ENCODE measurements at regions not wholly inside any gene's neighbourhood (a gene's known extent, or its start where the extent isn't known, plus 50 kb on each side); places are given as distances from the start of the nearest gene placed in this dataset.

DNA sequence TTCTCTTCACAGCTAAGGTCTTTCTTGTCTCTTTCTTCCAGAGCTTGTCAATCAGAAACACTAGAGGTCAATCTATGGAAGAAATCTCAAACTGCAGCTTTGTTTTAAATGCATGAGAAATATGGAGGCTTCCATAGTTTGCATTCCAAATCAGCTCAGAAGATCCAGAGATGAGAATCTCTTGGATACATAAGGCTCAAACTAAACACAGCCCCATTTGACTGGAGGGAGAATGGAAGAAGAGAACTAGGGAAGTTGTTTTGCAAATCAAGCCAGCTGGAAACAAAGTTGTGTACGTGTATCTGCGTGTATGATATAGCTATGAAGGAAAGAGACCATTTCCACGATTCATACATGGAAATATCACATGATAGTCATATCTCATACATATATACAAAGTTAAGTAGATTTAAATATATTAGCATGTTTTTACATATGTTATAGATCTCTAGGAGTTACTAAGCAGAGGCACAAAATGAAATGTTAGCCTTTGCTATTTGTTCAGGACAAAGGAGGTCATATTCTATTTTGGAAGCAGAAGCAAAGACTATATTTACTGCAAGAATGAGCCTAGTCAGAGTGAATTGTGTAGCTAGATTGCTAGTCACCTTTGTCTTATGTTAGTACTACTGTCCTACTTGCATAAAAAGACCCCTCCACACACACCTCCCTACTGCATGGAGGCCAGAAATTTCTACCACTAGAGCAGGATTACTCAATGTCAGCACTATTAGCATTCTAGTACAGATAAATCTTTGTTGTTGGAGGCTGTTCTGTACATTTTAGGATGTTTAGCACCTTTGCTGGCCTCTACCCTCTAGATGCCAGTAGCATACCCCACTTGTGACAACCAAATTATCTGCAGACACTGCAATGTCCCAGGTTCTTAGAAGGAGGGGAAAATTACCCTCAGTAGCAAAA, 303.5 kb upstream of the CHAC2 start:
- Mint-ChIP-seq H3K36me3 (no peaks in the 10 kb centered on the region), H3K27me3 (no peaks in the 10 kb centered on the region), H3K4me1 (no peaks in the 10 kb centered on the region), H3K4me3 (no peak overlapping the region), H3K9me3 (ENCODE audit: low read depth) (no peaks in the 10 kb centered on the region), H3K27ac (no peak overlapping the region)
- ATAC-seq (no peak), DNase-seq (no peak)
- CTCF ChIA-PET = no interaction called here

DNA sequence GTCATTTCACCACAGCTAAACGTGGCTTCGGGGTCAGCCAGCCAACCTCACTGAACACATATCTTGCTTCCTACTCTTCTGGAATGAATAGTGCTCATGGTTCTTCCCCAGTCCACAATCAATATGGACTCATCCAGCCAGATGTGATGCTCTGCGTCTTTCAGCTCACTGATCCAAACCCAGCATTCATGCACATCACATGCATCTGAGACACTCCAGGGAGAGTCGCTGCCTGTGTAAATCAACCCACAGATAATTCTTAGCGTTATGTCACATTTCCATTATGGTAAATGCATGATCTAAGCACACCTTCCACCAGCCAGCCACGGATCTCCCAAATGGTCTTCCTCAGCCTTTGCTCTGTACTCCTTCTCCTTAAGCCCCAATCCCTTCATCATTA, 306.7 kb upstream of the CHAC2 start:
- Mint-ChIP-seq H3K27ac (no peak overlapping the region), H3K4me1 (no peaks in the 10 kb centered on the region), H3K4me3 (no peak overlapping the region), H3K27me3 (no peaks in the 10 kb centered on the region), H3K36me3 (no peaks in the 10 kb centered on the region), H3K9me3 (ENCODE audit: low read depth) (no peaks in the 10 kb centered on the region)
- no peak for ATAC-seq
- no peak for DNase-seq
- CTCF ChIA-PET = no interaction called here

DNA sequence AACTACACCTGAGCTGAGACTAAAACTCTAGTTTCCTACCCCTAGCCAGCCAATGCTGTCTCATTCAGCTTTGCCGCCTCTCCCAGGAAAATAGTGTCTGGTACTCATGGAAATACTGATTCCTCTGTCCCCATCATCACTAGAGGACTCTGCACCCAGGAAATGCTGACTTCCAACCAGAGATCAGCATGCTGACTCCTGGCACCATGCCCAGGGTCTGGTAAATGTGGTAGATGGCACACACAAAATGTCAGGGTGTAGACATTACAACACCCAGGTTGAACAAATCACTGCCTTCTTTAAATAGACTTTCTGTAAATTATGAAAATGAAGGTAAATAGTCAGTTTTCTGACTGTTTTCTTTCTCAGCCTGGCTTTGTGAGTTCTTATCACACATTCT, 307.3 kb upstream of the CHAC2 start:
- Mint-ChIP-seq H3K4me3 (no peak overlapping the region), H3K36me3 (no peaks in the 10 kb centered on the region), H3K4me1 (no peaks in the 10 kb centered on the region), H3K27me3 (no peaks in the 10 kb centered on the region), H3K9me3 (ENCODE audit: low read depth) (no peaks in the 10 kb centered on the region), H3K27ac (no peak overlapping the region)
- ATAC-seq = no peak
- CTCF ChIA-PET = no interaction called here
- DNase-seq = no peak

DNA sequence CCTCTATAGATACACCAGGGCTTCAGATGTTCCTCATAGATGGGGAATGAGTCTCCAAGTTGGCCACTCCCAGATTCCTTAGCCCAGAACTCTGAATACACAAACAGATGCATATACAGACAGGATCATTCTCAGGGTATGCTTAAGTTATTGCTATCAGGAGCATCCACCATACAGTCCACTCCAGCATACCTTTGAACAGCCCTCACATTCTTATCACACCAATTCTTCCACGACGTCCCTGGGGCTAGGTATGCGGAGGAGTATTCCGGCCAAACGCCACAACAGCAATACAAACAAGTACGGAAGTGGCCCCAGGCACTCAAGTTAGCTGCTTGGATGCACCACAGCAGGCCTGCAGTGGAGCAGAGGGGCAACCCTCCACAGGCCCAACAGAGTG, 312.5 kb upstream of the CHAC2 start:
- Mint-ChIP-seq H3K4me3 (no peak overlapping the region), H3K27ac (no peak overlapping the region), H3K4me1 (no peaks in the 10 kb centered on the region), H3K9me3 (ENCODE audit: low read depth) (no peaks in the 10 kb centered on the region), H3K36me3 (no peaks in the 10 kb centered on the region), H3K27me3 (no peaks in the 10 kb centered on the region)
- DNase-seq = no peak
- ATAC-seq = no peak
- CTCF ChIA-PET = no interaction called here

DNA sequence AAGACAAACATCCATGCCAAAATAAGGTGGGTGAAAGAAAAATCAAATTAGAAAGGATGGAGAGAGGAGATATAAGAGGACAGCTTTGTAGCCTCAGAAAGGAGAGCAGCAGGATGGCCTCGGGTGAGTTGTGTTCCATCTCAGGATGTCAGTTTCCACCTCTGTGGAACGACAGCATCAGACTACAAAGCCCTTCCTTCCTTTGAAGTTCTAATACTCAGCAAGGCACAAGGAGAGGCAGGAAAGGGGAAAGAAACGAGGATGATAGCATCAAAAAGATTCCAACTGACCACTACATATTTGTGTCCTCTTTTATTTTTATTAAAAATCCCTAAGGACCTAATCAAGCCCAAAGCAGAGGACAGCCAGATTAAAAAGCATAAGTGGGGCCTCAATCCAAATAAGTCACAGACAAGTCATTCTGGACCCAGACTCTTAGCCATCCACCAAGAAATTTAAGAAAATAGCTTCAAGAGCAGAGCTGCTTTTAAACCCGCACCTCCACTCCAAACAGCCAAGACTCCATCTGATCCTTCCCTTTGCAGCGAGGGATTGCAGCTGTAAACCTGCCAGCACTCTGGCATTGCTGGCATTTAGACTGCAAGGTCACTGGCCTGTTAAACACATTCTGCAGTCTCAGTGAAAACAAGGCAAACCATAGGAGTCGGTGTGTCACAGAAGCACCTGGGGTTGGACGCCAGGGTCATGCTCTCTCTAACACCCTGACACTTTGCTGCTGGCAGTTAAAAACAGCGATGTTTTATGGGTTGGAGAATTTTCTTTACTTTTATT, 314.5 kb upstream of the CHAC2 start:
- no peaks in the 10 kb centered on the region for H3K9me3 Mint-ChIP-seq (ENCODE audit: low read depth)
- no peak for DNase-seq
- no peak overlapping the region for H3K4me3 Mint-ChIP-seq
- no peaks in the 10 kb centered on the region for H3K27me3 Mint-ChIP-seq
- H3K36me3 Mint-ChIP-seq = no peaks in the 10 kb centered on the region
- H3K27ac Mint-ChIP-seq = no peak overlapping the region
- no peaks in the 10 kb centered on the region for H3K4me1 Mint-ChIP-seq
- CTCF ChIA-PET = no interaction called here
- ATAC-seq = no peak

DNA sequence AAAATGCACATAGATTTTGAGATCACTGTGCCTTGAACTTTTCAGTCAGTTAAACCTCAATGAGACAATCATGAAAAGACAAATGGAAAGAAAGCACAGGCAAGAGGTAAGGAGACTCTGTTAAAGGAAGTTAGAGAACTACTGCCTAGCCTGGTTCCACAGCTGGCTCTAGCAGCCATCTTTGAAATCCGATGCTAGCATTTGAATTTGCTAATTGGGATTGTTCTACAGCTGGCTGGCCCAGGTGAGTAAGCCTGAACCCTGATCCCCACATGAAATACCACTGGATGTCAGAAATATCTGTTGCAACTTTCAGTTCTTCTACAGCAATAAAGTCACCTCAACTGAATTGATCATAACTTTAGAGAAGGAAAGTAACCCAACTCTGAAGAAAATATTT, 315.2 kb upstream of the CHAC2 start:
- Mint-ChIP-seq H3K4me1 (no peaks in the 10 kb centered on the region), H3K4me3 (no peak overlapping the region), H3K9me3 (ENCODE audit: low read depth) (no peaks in the 10 kb centered on the region), H3K27ac (no peak overlapping the region), H3K27me3 (no peaks in the 10 kb centered on the region), H3K36me3 (no peaks in the 10 kb centered on the region)
- no peak for ATAC-seq
- no peak for DNase-seq
- CTCF ChIA-PET = no interaction called here

DNA sequence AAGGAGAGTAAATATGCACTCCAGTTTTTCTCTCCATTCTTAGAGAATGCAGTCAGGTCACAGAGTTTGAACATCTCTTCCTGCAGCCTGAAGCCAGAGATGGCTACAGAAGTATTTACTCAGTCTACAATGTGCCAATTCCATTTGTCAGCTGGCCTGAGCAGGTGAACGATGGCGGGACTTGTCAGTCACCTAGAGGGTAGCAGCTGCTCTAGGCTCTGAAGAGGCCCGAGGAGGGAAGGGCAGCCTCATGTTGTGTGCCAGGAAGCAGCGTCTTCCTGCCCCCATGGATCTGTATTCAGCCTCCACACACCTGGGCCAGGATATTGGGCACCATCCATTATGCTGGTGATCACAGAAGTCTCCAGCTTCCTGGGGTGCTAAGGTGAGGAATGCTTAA, 316.7 kb upstream of the CHAC2 start:
- no peaks in the 10 kb centered on the region for H3K27me3 Mint-ChIP-seq
- H3K4me1 Mint-ChIP-seq = no peaks in the 10 kb centered on the region
- DNase-seq (no peak), ATAC-seq (no peak)
- no peak overlapping the region for H3K27ac Mint-ChIP-seq
- H3K4me3 Mint-ChIP-seq = no peak overlapping the region
- H3K9me3 Mint-ChIP-seq (ENCODE audit: low read depth) = no peaks in the 10 kb centered on the region
- H3K36me3 Mint-ChIP-seq = no peaks in the 10 kb centered on the region
- CTCF ChIA-PET = no interaction called here

DNA sequence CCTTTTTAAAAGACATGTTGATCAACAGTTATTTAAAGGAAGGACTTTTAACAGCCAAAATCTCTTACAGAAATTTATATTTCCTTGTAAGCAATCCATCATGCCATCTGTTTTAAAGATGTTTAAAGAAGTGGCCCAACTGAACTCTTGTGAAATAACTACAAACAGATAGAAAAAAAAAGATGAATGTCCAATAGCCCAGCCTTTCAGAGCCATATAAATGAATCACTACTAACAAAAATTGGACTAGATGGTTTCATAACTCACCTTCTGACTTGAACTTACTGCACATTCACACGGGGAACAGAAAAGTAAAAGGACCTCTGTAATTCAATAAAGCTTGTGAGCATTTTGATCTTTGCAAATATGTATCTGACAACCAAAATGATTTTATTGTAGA, 319.0 kb upstream of the CHAC2 start:
- H3K4me1 Mint-ChIP-seq = no peaks in the 10 kb centered on the region

DNA sequence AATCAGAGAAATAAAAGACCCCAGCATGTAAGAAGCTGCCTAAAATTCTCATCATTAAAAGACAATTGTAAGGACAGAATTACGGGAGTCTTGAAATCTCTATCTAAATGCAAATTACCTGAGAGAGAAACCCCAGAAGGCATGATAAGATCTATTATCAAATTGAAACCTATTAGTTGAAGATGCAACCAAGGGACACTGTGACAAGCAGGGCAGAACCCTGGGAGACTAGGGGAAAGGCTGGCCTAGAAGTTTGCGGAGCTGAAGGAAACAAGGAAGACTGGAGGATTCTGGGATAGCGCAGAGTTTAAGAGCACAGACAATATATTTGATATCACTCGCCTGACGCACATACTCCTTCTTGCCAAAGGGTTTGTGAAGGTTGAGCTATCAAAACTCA, 319.5 kb upstream of the CHAC2 start:
- no peak for DNase-seq
- Mint-ChIP-seq H3K27ac (no peak overlapping the region), H3K36me3 (no peaks in the 10 kb centered on the region), H3K27me3 (no peaks in the 10 kb centered on the region), H3K9me3 (ENCODE audit: low read depth) (no peaks in the 10 kb centered on the region), H3K4me3 (no peak overlapping the region), H3K4me1 (no peaks in the 10 kb centered on the region)
- no peak for ATAC-seq
- CTCF ChIA-PET = no interaction called here

More for the DNA sequence above, 319.0 kb upstream of the CHAC2 start:
- H3K36me3 Mint-ChIP-seq = no peaks in the 10 kb centered on the region
- CTCF ChIA-PET = no interaction called here
- H3K27ac Mint-ChIP-seq = no peak overlapping the region
- no peaks in the 10 kb centered on the region for H3K27me3 Mint-ChIP-seq
- H3K9me3 Mint-ChIP-seq (ENCODE audit: low read depth) = no peaks in the 10 kb centered on the region
- ATAC-seq (no peak), DNase-seq (no peak)
- H3K4me3 Mint-ChIP-seq = no peak overlapping the region

DNA sequence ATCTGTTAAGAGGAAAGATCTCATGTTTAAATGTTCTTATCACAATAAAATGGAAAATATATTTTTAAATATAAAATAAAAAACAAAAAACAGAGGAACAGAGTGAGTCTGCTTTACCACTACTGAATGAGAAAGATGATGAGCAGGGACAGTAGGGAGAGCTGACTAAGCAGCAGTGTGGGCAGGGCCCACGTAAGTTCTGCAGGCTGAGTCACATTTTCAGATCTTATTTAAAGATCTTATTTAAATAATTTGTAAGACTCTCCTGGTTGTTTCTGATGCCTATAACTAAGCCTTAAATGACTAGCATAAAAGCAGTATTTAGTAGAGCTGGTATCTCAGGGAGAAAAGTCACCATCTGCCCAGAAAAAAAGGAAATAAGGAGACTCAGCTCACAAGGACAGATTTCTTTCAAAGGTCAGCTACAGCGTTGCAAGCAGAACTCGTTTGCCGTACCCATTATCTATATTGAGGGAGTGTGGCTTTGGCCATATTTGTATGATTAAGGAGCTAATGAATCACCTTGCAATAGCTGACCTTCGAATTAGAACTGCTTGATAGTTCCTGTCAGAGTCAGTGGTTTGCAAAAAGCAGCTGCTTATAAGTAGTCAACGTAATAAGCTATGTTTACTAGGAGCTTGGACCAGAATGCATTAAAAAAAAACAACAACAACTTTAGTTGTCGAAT, 322.1 kb upstream of the CHAC2 start:
- DNase-seq (no peak), ATAC-seq (no peak)
- Mint-ChIP-seq H3K27me3 (no peaks in the 10 kb centered on the region), H3K4me3 (no peak overlapping the region), H3K9me3 (ENCODE audit: low read depth) (no peaks in the 10 kb centered on the region), H3K4me1 (no peaks in the 10 kb centered on the region), H3K36me3 (no peaks in the 10 kb centered on the region), H3K27ac (no peak overlapping the region)
- CTCF ChIA-PET = no interaction called here

DNA sequence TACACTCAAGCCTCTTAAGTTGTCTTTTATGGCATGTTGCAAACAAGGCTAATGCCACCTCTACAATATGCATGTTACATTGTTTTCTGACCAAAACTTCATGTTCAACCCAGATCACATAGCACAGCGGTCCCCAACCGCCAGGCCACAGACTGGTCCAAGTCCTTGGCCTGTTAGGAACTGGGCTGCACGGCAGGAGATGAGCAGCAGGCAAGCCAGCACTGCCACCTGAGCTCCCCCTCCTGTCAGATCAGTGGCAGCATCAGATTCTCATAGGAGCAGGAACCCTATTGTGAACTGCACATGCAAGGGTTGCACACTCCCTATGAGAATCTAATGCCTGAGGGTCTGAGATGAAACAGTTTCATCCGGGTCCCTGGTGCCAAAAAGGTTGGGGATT, 324.8 kb upstream of the CHAC2 start:
- no peaks in the 10 kb centered on the region for H3K4me1 Mint-ChIP-seq
- DNase-seq (no peak), ATAC-seq (no peak)
- no peak overlapping the region for H3K4me3 Mint-ChIP-seq
- CTCF ChIA-PET = no interaction called here
- no peaks in the 10 kb centered on the region for H3K27me3 Mint-ChIP-seq
- H3K27ac Mint-ChIP-seq = no peak overlapping the region
- no peaks in the 10 kb centered on the region for H3K9me3 Mint-ChIP-seq (ENCODE audit: low read depth)
- H3K36me3 Mint-ChIP-seq = no peaks in the 10 kb centered on the region

DNA sequence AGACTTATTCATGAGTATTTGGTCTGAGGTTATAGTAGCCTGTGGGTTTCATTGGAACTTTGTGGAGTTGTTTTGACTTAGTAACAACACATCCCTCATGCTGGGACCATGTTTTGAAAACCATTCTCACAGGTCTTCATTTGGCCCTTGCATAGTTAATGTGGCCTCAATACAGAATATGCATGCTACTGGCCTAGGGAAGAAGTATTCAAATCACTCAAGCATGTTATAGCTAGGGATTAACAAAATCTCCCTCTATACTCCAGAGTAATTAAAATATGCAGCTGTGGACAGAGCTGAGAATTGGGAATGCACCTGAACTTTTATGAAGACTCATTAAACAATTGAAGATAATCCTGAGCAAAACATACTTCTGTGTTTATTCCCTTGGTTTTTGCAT, 325.5 kb upstream of the CHAC2 start:
- Mint-ChIP-seq H3K4me1 (no peaks in the 10 kb centered on the region), H3K9me3 (ENCODE audit: low read depth) (no peaks in the 10 kb centered on the region), H3K36me3 (no peaks in the 10 kb centered on the region), H3K4me3 (no peak overlapping the region), H3K27me3 (no peaks in the 10 kb centered on the region), H3K27ac (no peak overlapping the region)
- CTCF ChIA-PET = no interaction called here
- ATAC-seq (no peak), DNase-seq (no peak)

DNA sequence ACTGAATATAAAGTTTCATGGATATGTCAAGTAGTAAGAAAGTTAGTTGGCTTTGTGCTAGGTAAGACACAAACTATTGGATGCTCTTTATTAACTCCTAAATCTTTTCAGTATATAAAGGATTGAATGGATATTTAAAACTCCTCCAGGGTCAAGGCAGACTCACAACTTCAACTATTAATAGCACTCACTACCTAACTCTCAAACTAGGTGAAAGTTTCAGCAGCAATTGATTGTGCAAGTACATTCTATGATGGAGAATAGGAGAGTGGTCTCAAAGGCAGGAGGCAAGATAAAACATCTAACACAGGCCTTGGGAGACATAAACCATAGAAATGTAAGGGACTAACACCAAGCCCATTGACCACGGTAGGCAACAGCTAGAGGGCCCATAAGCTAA, 328.9 kb upstream of the CHAC2 start:
- Mint-ChIP-seq H3K36me3 (no peaks in the 10 kb centered on the region), H3K27ac (no peak overlapping the region), H3K4me3 (no peak overlapping the region), H3K4me1 (no peaks in the 10 kb centered on the region), H3K9me3 (ENCODE audit: low read depth) (no peaks in the 10 kb centered on the region), H3K27me3 (peaks cover 3% of the 10 kb centered on the region)
- DNase-seq (no peak), ATAC-seq (no peak)
- CTCF ChIA-PET = no interaction called here

DNA sequence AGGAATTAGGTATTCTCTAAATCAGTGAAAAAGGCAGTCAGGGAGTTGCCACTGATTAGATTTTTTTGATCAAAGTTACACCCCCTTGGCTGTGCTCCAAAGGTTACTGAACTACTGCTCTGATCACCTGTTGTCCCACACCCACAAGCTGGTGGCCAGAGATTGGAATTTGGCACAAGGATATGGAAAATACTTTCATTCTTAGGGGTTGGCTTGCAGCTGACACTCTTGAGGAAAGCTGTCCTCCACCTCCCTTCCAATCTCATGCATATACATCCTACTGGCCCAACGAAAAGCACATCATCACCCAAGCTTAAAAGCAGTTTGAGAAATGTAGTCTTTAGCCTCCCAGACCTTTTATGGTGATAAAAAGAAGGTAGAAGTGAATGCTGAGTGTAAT, 329.5 kb upstream of the CHAC2 start:
- no peak overlapping the region for H3K4me3 Mint-ChIP-seq
- no peaks in the 10 kb centered on the region for H3K9me3 Mint-ChIP-seq (ENCODE audit: low read depth)
- ATAC-seq = no peak
- peaks cover 5% of the 10 kb centered on the region for H3K27me3 Mint-ChIP-seq
- CTCF ChIA-PET = no interaction called here
- no peak overlapping the region for H3K27ac Mint-ChIP-seq
- no peak for DNase-seq
- H3K4me1 Mint-ChIP-seq = no peaks in the 10 kb centered on the region
- no peaks in the 10 kb centered on the region for H3K36me3 Mint-ChIP-seq
